Brain microvascular endothelial cell (primary cell): ENCODE measurements at regions not wholly inside any gene's neighbourhood (a gene's known extent, or its start where the extent isn't known, plus 50 kb on each side); places are given as distances from the start of the nearest gene placed in this dataset.

ENCODE experiments used
- DNase-seq: peaks from one replicate; pipeline ENCODE4 v3.0.0-alpha.2; 2020
- H3K27ac ChIP-seq: fragments of 250-450 bp; sonication (Bioruptor Pico); 2 replicates; pipeline ENCODE4 v1.5.1; 2020; ENCODE audit warnings: mild to moderate bottlenecking, moderate library complexity
- H3K27me3 ChIP-seq: fragments of 250-450 bp; sonication (Bioruptor Pico); replicated peaks from 2 replicates; pipeline ENCODE4 v1.5.1; 2020; ENCODE audit warnings: mild to moderate bottlenecking
- H3K36me3 ChIP-seq: fragments of 250-450 bp; sonication (Bioruptor Pico); replicated peaks from 2 replicates; pipeline ENCODE4 v1.5.1; 2020; ENCODE audit warnings: mild to moderate bottlenecking
- H3K4me3 ChIP-seq: 2 replicates; pipeline ENCODE4 v1.5.1; 2011; ENCODE audit warnings: low read depth, mild to moderate bottlenecking, control low read depth, low read length, moderate library complexity
- in situ Hi-C: cut with HindIII; loops from 2 replicates; pipeline ENCODE4 v1.10.0; 2017; ENCODE audit warnings: low sequenced_read_pairs, low pct_ligation_motif_present
- TF ChIP-seq, protein P1 (sequence below): IDR thresholded peaks from 2 replicates; pipeline ENCODE4 v1.5.1; 2011; ENCODE audit warnings: low read depth, mild to moderate bottlenecking, moderate library complexity, low read length, control low read depth, inconsistent platforms; ENCODE audit errors: missing control alignments

GRCh38 chr3:161905520-161906132, 409.0 kb downstream of the OTOL1 start:
- Histone ChIP-seq H3K27ac (no peak overlapping the region), H3K36me3 (no peaks in the 10 kb centered on the region), H3K4me3 (no peak overlapping the region), H3K27me3 (no peaks in the 10 kb centered on the region)
- DNase-seq = no peak
- in situ Hi-C loops = no loop called here
- TF ChIP-seq, protein P1, sequence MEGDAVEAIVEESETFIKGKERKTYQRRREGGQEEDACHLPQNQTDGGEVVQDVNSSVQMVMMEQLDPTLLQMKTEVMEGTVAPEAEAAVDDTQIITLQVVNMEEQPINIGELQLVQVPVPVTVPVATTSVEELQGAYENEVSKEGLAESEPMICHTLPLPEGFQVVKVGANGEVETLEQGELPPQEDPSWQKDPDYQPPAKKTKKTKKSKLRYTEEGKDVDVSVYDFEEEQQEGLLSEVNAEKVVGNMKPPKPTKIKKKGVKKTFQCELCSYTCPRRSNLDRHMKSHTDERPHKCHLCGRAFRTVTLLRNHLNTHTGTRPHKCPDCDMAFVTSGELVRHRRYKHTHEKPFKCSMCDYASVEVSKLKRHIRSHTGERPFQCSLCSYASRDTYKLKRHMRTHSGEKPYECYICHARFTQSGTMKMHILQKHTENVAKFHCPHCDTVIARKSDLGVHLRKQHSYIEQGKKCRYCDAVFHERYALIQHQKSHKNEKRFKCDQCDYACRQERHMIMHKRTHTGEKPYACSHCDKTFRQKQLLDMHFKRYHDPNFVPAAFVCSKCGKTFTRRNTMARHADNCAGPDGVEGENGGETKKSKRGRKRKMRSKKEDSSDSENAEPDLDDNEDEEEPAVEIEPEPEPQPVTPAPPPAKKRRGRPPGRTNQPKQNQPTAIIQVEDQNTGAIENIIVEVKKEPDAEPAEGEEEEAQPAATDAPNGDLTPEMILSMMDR = no peak

GRCh38 chr3:161913786-161914389, 417.3 kb downstream of the OTOL1 start:
- in situ Hi-C loops = no loop called here
- H3K27me3 ChIP-seq = no peaks in the 10 kb centered on the region
- TF ChIP-seq, protein P1 = no peak
- peak overlapping the region; percentile 81 for H3K27ac ChIP-seq
- peak; percentile 73 for DNase-seq
- no peak overlapping the region for H3K4me3 ChIP-seq
- no peaks in the 10 kb centered on the region for H3K36me3 ChIP-seq

GRCh38 chr3:161914703-161915417, 418.3 kb downstream of the OTOL1 start:
- no peaks in the 10 kb centered on the region for H3K36me3 ChIP-seq
- peak overlapping the region; percentile 81 for H3K27ac ChIP-seq
- in situ Hi-C loops = no loop called here
- no peak overlapping the region for H3K4me3 ChIP-seq
- no peaks in the 10 kb centered on the region for H3K27me3 ChIP-seq
- peak; percentile 81 for DNase-seq
- TF ChIP-seq, protein P1 = peak; percentile 81

DNA sequence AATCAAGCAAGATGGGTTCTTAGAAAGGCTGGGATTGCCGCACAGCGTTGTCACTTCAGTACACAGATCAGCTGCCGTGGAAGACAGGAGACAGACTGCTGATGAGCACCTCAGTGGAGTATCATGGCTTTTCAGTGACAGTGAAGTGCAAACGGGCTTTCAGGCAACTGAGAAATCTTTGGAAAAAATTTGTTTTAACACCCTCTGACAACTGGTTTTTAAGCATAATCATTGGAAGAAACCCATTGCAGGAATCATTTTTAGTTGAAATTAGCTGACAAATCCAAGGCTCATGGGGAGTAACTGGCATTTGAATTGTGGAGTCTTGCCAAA, 418.8 kb downstream of the OTOL1 start:
- Histone ChIP-seq H3K4me3 (no peak overlapping the region), H3K27me3 (no peaks in the 10 kb centered on the region), H3K36me3 (no peaks in the 10 kb centered on the region), H3K27ac (no peak overlapping the region)
- DNase-seq = no peak
- TF ChIP-seq, protein P1 = no peak
- in situ Hi-C loops = no loop called here

DNA sequence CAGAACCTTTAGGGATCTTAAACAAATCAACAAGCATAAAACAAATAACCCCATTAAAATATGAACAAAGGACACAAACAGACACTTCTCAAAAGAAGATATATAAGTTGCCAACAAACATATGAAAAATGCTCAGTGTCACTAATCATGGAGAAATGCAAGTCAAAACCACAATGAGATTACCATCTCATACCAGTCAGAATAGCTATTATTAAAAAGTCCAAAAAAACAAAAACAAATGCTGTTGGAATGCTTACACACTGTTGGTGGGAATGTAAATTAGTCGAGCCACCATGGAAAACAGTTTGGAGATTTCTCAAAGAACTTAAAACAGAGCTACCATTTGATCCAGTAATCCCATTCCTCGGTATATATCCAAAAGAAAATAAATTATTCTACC, 423.6 kb downstream of the OTOL1 start:
- TF ChIP-seq, protein P1 = no peak
- Histone ChIP-seq H3K27ac (no peak overlapping the region), H3K4me3 (no peak overlapping the region), H3K27me3 (no peaks in the 10 kb centered on the region), H3K36me3 (no peaks in the 10 kb centered on the region)
- in situ Hi-C loops = no loop called here
- DNase-seq = no peak
